Heart left ventricle (tissue), 13 donors: ENCODE measurements at regions not wholly inside any gene's neighbourhood (a gene's known extent, or its start where the extent isn't known, plus 50 kb on each side); places are given as distances from the start of the nearest gene placed in this dataset.

Source experiments
- POLR2A ChIP-seq, 2 donors: fragments of 450-650 bp; IDR thresholded peaks; one replicate each; pipeline ENCODE4 v1.6.1; 2017; ENCODE audit warnings: antibody characterized with exemption in 2 of 2, mild to moderate bottlenecking in 2 of 2, moderate library complexity in 2 of 2
- TF ChIP-seq, protein P1 (sequence below), 12 donors: fragments of 200-600 bp; sonication (generic) in 4 of 12; IDR thresholded peaks; one replicate each; pipeline versions ENCODE4 v1.5.0 to v1.8.0; 2018 to 2022; ENCODE audit warnings: antibody characterized with exemption in 12 of 12, mild to moderate bottlenecking in 5 of 12
- donor health status: ischemic (EF 13 %, LVEDD 7.1; RV severe dilation, severe dysfunction).
- donor health status: DM: no; HTN: yes; CAD: no.
- donor health status: DM: no; HTN: no; CAD: no.
- donor health status: ischemic (EF 25% LVEDD 6.9; RV normal size, moderate dysfunction).
- donor health status: ischemic (EF 25% LVEDD 5.7; RV mildly dilated, moderate dysfunction).
- donor health status: ischemic (EF 35%, LVEDD 5.7; RV mildly dilated, moderate dysfunction).
- donor health status: nonischemic (EF 11% LVEDD 7.7; RV severe dilation, severe dysfunction).
- donor health status: DM: yes; HTN: yes; CAD: no.
- donor health status: PGD.
- donor health status: ischemic (EF 29% LVEDD 5.4; RV normal size, mild dysfunction).
- donor health status: nonischemic (EF 23%, LVEDD 6.1; RV moderate dilation, normal function).

GRCh38 chr2:241925821-241926441 is 56.4 kb downstream of the RTP5 start:
- TF ChIP-seq, protein P1, sequence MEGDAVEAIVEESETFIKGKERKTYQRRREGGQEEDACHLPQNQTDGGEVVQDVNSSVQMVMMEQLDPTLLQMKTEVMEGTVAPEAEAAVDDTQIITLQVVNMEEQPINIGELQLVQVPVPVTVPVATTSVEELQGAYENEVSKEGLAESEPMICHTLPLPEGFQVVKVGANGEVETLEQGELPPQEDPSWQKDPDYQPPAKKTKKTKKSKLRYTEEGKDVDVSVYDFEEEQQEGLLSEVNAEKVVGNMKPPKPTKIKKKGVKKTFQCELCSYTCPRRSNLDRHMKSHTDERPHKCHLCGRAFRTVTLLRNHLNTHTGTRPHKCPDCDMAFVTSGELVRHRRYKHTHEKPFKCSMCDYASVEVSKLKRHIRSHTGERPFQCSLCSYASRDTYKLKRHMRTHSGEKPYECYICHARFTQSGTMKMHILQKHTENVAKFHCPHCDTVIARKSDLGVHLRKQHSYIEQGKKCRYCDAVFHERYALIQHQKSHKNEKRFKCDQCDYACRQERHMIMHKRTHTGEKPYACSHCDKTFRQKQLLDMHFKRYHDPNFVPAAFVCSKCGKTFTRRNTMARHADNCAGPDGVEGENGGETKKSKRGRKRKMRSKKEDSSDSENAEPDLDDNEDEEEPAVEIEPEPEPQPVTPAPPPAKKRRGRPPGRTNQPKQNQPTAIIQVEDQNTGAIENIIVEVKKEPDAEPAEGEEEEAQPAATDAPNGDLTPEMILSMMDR (IDR thresholded peaks at IDR 0.05), result no peak
- TF ChIP-seq POLR2A (IDR thresholded peaks at IDR 0.05), result no peak
